Cardiac fibroblast (primary cell): ENCODE measurements at regions not wholly inside any gene's neighbourhood (a gene's known extent, or its start where the extent isn't known, plus 50 kb on each side); places are given as distances from the start of the nearest gene placed in this dataset.

Experiments
- DNase-seq, 2 donors: peaks; one replicate each; pipeline versions ENCODE4 v3.0.0 to v3.0.0-alpha.2; 2010; ENCODE audit warnings: low read depth in 2 of 2
- H3K4me3 ChIP-seq, 2 donors: replicated peaks in 1 of 2; 1 replicate in 1 of 2; 2 replicates in 1 of 2; pipeline ENCODE4 v1.5.1; 2011; ENCODE audit warnings: low read depth in 2 of 2, low read length in 2 of 2, mild to moderate bottlenecking in 2 of 2, moderate library complexity in 1 of 2
- CTCF ChIP-seq: IDR thresholded peaks from one replicate; pipeline ENCODE4 v1.5.1; 2011; ENCODE audit warnings: low read depth, mild to moderate bottlenecking, low read length, inconsistent platforms

- no peak overlapping the region for H3K4me3 ChIP-seq
- no peak for DNase-seq
- TF ChIP-seq CTCF, result no peak
These were observed 70.9 kb upstream of the HLA-E start for GRCh38 chr6:30418448-30418847.

GRCh38 chr6:30424549-30424948, 64.8 kb upstream of the HLA-E start:
- no peak for TF ChIP-seq CTCF
- no peak overlapping the region for H3K4me3 ChIP-seq
- no peak for DNase-seq
